Hepatocyte (in vitro differentiated cells): ENCODE measurements at regions not wholly inside any gene's neighbourhood (a gene's known extent, or its start where the extent isn't known, plus 50 kb on each side); places are given as distances from the start of the nearest gene placed in this dataset.

Experiments used
- CTCF ChIP-seq: fragments of 200-600 bp; sonication (generic); IDR thresholded peaks from 2 replicates; pipeline ENCODE4 v1.5.1; 2016; ENCODE audit warnings: antibody characterized with exemption, mild to moderate bottlenecking; ENCODE audit not compliant: poor library complexity
- EZH2 ChIP-seq: fragments of 200-600 bp; sonication (generic); IDR thresholded peaks from 2 replicates; pipeline ENCODE4 v1.6.1; 2016; ENCODE audit warnings: antibody characterized with exemption, mild to moderate bottlenecking, borderline replicate concordance
- EZH2phosphoT487 ChIP-seq: fragments of 200-600 bp; sonication (generic); IDR thresholded peaks from one replicate; pipeline ENCODE4 v1.6.1; 2018; ENCODE audit warnings: antibody characterized with exemption, mild to moderate bottlenecking, low read depth, moderate library complexity; ENCODE audit not compliant: unreplicated experiment, severe bottlenecking

- TF ChIP-seq CTCF = no peak
- no peak for TF ChIP-seq EZH2
- TF ChIP-seq EZH2phosphoT487 = no peak
Observed at GRCh38 chr13:22980936-22981335, 199.8 kb upstream of the SGCG start.
